HEK293T (cell line): ENCODE measurements at regions not wholly inside any gene's neighbourhood (a gene's known extent, or its start where the extent isn't known, plus 50 kb on each side); places are given as distances from the start of the nearest gene placed in this dataset.

Source experiments
- ELF4 ChIP-seq: fragments of 450-650 bp; IDR thresholded peaks from 2 replicates; pipeline ENCODE4 v1.6.1; 2017; ENCODE audit warnings: antibody characterized with exemption
- LEF1 ChIP-seq: fragments of 450-650 bp; IDR thresholded peaks from 2 replicates; pipeline ENCODE4 v1.6.1; 2017; ENCODE audit warnings: mild to moderate bottlenecking, borderline replicate concordance
- SUZ12 ChIP-seq: fragments of 450-650 bp; IDR thresholded peaks from 2 replicates; pipeline ENCODE4 v1.6.1; 2016; ENCODE audit warnings: mild to moderate bottlenecking
- TARDBP ChIP-seq: fragments of 450-650 bp; IDR thresholded peaks from 2 replicates; pipeline ENCODE4 v1.6.1; 2016

- TF ChIP-seq TARDBP (no peak), SUZ12 (no peak), LEF1 (no peak), ELF4 (no peak)
Observed at GRCh38 chr9:108339251-108339650, 516.5 kb downstream of the ACTL7B start.
